GM12892 (cell line): ENCODE measurements at regions not wholly inside any gene's neighbourhood (a gene's known extent, or its start where the extent isn't known, plus 50 kb on each side); places are given as distances from the start of the nearest gene placed in this dataset.
"Not testable (repeated sequence)": the region's sequence is repeated elsewhere in the genome, so short reads cannot be mapped to it uniquely, and the experiment has no call there.

ENCODE experiments used
- DNase-seq: peaks from one replicate; pipeline ENCODE4 v3.0.0; 2011; ENCODE audit not compliant: insufficient read length
- FAIRE-seq: peaks from 2 replicates; lab custom pipeline; 2011; peaks lifted over from hg19 to GRCh38; lab: Jason Lieb, UNC
- POLR2A ChIP-seq: IDR thresholded peaks from 2 replicates; pipeline ENCODE4 v1.6.1; 2011; ENCODE audit warnings: low read depth, low read length, control low read depth
- POLR2AphosphoS5 ChIP-seq: IDR thresholded peaks from 2 replicates; pipeline ENCODE4 v1.6.1; 2011; ENCODE audit warnings: low read depth, low read length, control low read depth
- TAF1 ChIP-seq: IDR thresholded peaks from 2 replicates; pipeline ENCODE4 v1.6.1; 2011; ENCODE audit warnings: low read depth, mild to moderate bottlenecking, control low read depth, low read length, borderline replicate concordance

GRCh38 chr12:31813305-31813704 is 84.5 kb upstream of the AMN1 start:
- no peak for DNase-seq
- TF ChIP-seq TAF1 (no peak), POLR2A (no peak), POLR2AphosphoS5 (no peak)
- FAIRE-seq: no peak

- TF ChIP-seq POLR2A: no peak
- no peak for TF ChIP-seq POLR2AphosphoS5
- no peak for TF ChIP-seq TAF1
- FAIRE-seq (peak; percentile 58), DNase-seq (no peak)
Measured at GRCh38 chr12:31807773-31808097, 78.9 kb upstream of the AMN1 start.

DNA sequence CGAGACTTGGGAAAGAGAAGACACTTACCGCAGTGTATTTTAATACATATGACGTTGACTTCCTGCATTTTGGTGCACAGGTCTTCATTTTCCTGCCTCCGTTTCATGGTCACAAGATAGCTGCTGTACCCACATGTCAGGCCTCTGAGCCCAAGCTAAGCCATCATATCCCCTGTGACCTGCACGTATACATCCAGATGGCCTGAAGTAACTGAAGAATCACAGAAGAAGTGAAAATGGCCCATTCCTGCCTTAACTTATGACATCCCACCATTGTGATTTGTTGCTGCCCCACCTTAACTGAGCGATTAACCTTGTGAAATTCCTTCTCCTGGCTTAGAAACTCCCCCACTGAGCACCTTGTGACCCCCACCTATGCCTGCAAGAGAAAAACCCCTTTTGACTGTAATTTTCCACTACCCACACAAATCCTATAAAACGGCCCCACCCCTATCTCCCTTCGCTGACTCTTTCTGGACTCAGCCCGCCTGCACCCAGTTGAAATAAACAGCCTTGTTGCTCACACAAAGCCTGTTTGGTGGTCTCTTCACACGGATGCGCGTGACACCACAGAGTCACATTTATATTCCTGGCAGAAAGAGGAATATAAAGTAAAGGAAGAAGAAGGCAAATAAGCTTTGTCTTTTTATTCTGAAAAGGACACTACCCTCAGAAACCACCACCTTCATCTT is 78.4 kb upstream of the AMN1 start:
- peak; percentile 53 for FAIRE-seq
- not testable (repeated sequence) for DNase-seq

DNA sequence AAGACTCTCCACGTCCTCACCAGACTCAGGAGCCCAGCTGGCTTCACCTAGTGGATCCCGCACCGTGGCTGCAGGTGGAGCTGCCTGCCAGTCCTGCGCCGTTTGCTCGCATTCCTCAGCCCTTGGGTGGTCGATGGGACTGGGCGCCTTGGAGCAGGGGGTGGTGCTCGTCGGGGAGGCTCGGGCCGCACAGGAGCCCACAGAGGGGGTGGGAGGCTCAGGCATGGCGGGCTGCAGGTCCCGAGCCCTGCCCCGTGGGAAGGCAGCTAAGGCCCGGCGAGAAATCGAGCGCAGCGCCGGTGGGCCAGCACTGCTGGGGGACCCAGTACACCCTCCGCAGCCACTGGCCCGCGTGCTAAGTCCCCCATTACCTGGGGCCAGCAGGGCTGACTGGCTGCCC is 76.9 kb upstream of the AMN1 start:
- DNase-seq, FAIRE-seq: not testable (repeated sequence)

DNA sequence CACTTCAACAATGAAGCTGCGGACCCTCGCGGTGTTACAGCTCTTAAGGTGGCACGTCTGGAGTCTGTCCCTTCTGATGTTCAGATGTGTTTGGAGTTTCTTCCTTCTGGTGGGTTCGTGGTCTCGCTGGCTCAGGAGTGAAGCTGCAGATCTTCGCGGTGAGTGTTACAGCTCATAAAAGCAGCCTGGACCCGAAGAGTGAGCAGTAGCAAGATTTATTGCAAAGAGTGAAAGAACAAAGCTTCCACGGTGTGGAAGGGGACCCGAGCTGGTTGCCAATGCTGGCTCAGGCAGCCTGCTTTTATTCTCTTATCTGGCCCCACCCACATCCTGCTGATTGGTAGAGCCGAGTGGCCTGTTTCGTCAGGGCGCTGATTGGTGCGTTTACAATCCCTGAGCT is 75.9 kb upstream of the AMN1 start:
- not testable (repeated sequence) for DNase-seq, FAIRE-seq

GRCh38 chr12:31804185-31804504 is 75.3 kb upstream of the AMN1 start:
- peak; percentile 69 for FAIRE-seq
- no peak for TF ChIP-seq TAF1

GRCh38 chr12:31803306-31804184 is 74.7 kb upstream of the AMN1 start:
- no peak for FAIRE-seq
- no peak for DNase-seq
- TF ChIP-seq TAF1 (no peak), POLR2AphosphoS5 (no peak), POLR2A (no peak)

More at GRCh38 chr12:31804185-31804504, 75.3 kb upstream of the AMN1 start:
- DNase-seq: no peak

DNA sequence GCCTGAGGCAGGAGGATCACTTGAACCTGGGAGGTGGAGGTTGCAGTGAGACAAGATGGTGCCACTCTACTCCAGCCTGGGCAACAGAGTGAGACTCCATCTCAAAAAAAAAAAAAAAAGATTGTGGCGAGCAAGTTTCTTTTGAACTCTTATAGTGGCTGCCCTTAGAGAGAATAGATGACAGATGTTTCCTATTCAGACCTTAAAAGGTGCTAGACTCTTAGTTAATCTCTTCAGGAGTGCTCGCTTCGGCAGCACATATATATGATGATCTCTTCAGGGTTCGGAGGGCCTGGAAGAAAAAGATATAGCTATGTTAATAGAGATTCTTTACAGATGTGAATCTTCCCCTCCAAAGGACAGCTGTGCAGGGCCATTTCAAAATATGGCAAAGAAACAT is 73.1 kb upstream of the AMN1 start:
- DNase-seq: no peak
- TF ChIP-seq POLR2AphosphoS5: no peak
- no peak for FAIRE-seq

- DNase-seq: no peak
- TF ChIP-seq POLR2AphosphoS5 (no peak), TAF1 (no peak), POLR2A (no peak)
- no peak for FAIRE-seq
Measured at GRCh38 chr12:31797230-31797872, 68.5 kb upstream of the AMN1 start.

- FAIRE-seq (no peak), DNase-seq (no peak)
- TF ChIP-seq POLR2AphosphoS5 (no peak), TAF1 (no peak), POLR2A (no peak)
Measured at GRCh38 chr12:31796270-31796951, 67.6 kb upstream of the AMN1 start.

DNA sequence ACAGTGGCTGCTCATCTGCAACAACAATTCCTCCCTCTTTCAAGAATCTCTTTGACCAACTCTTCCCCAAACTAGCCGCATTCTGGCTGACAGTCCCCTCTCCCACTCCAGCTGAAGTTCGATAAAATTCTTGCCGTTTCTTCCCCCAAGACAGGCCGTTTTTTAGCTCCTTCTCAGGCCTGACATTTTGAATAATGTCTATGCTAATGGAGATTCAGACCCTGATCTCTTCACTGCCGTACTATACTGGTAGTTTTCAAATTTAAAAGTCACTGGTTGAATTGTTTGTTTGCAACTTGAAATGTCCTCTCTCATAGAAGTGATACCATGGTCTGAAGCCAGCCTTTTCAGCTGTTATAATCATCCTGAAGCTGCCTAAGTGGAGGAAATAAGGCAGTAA is 65.9 kb upstream of the AMN1 start:
- FAIRE-seq: no peak

GRCh38 chr12:31791265-31791664 is 62.4 kb upstream of the AMN1 start:
- FAIRE-seq: peak; percentile 40
- DNase-seq: not testable (repeated sequence)

More for the DNA sequence above, 65.9 kb upstream of the AMN1 start:
- no peak for DNase-seq
- TF ChIP-seq POLR2A (no peak), POLR2AphosphoS5 (no peak), TAF1 (no peak)

- TF ChIP-seq POLR2AphosphoS5 (no peak), POLR2A (no peak), TAF1 (no peak)
- DNase-seq (no peak), FAIRE-seq (no peak)
Measured at GRCh38 chr12:31790759-31791158, 61.9 kb upstream of the AMN1 start.
